Transverse colon (tissue), 4 donors: ENCODE measurements at regions not wholly inside any gene's neighbourhood (a gene's known extent, or its start where the extent isn't known, plus 50 kb on each side); places are given as distances from the start of the nearest gene placed in this dataset.

Experiments
- DNase-seq: peaks from one replicate; pipeline ENCODE4 v3.0.0-alpha.2; 2019
- H3K27ac ChIP-seq, 4 donors: fragments of 200-600 bp; sonication (generic); 2 replicates each; pipeline ENCODE4 v1.5.1; 2016 to 2018; ENCODE audit warnings: inconsistent platforms in 4 of 4
- H3K27me3 ChIP-seq: fragments of 200-600 bp; sonication (generic); 2 replicates; pipeline ENCODE4 v1.5.1; 2017; ENCODE audit warnings: inconsistent platforms
- H3K36me3 ChIP-seq, 4 donors: fragments of 200-600 bp; sonication (generic); 2 replicates each; pipeline ENCODE4 v1.5.1; 2017 to 2019; ENCODE audit warnings: inconsistent platforms in 4 of 4
- H3K4me1 ChIP-seq, 4 donors: fragments of 200-600 bp; sonication (generic); 2 replicates each; pipeline ENCODE4 v1.5.1; 2017 to 2020; ENCODE audit warnings: inconsistent platforms in 4 of 4
- H3K4me3 ChIP-seq, 4 donors: fragments of 200-600 bp; sonication (generic); 1 replicate in 1 of 4; 2 replicates in 3 of 4; pipeline versions ENCODE4 v1.5.1 to v1.6.1; 2017 to 2019; ENCODE audit warnings: inconsistent platforms in 4 of 4
- H3K9me3 ChIP-seq, 2 donors: fragments of 200-600 bp; sonication (generic); 2 replicates each; pipeline ENCODE4 v1.5.1; 2017 to 2019; ENCODE audit warnings: inconsistent platforms in 2 of 2
- EP300 ChIP-seq: sonication (generic); formaldehyde crosslinking; IDR thresholded peaks from one replicate; pipeline ENCODE4 v1.6.1; 2017; ENCODE audit warnings: antibody characterized with exemption, low read depth
- POLR2A ChIP-seq: fragments of 450-650 bp; IDR thresholded peaks from one replicate; pipeline ENCODE4 v1.6.1; 2016; ENCODE audit warnings: antibody characterized with exemption, mild to moderate bottlenecking, moderate library complexity
- POLR2AphosphoS5 ChIP-seq, 3 donors: sonication (generic); formaldehyde crosslinking; IDR thresholded peaks; one replicate each; pipeline ENCODE4 v1.6.1; 2016; ENCODE audit warnings: antibody characterized with exemption in 3 of 3
- WGBS, 2 donors: methylation state at CpG; one replicate each; pipeline ENCODE4 v1.1.5; 2018; ENCODE audit warnings: low coverage in 1 of 2; 5-methylcytosine and 5-hydroxymethylcytosine counted together
- in situ Hi-C, 4 donors: fragments of 200-750 bp; cut with MboI; loops; one replicate each; pipeline versions ENCODE4 v1.15.0 to v1.15.1; 2017; ENCODE audit warnings: low sequenced_read_pairs in 3 of 4, low pct_ligation_motif_present in 1 of 4, low pct_unique_long_range_greater_than_20kb in 1 of 4
- intact Hi-C: fragments of 100-400 bp; cut with DNase I; formaldehyde crosslinking; loops from one replicate; pipeline ENCODE4 v1.15.1; 2023; ENCODE audit warnings: low total_unique reads
- TF ChIP-seq, protein P1 (sequence below), 5 experiments: fragments of 200-600 bp in 3 of 5; fragments of 450-650 bp in 2 of 5; sonication (generic) in 3 of 5; IDR thresholded peaks; 1 replicate in 2 of 5; 2 replicates in 3 of 5; pipeline ENCODE4 v1.5.1; 2016 to 2017; ENCODE audit warnings: antibody characterized with exemption in 5 of 5, inconsistent platforms in 3 of 5, mild to moderate bottlenecking in 2 of 5, moderate library complexity in 1 of 5

DNA sequence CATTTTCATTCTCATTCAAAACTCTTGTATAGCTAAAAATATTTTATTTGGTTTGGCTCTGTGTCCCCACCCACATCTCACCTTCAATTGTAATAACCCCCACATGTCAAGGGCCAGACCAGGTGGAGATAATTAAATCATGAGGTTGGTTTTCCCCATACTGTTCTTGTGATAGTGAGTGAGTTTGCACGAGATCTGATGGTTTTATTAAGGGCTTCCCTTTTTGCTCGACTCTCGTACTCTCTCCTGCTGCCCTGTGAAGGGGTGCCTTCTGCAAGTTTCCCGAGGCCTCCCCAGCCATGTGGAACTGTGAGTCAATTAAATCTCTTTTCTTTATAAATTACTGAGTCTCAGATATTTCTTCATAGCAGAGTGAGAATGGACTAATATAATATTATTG is 768.0 kb downstream of the STIM2 start:
- no peak for DNase-seq
- no peak overlapping the region for H3K4me3 ChIP-seq
- no peaks in the 10 kb centered on the region for H3K27me3 ChIP-seq
- H3K27ac ChIP-seq: no peak overlapping the region
- no peaks in the 10 kb centered on the region for H3K36me3 ChIP-seq
- in situ Hi-C loops (no loop called here), intact Hi-C loops (no loop called here)
- no peaks in the 10 kb centered on the region for H3K9me3 ChIP-seq
- TF ChIP-seq POLR2AphosphoS5 (IDR thresholded peaks at IDR 0.05) (no peak), EP300 (no peak), POLR2A (no peak)
- TF ChIP-seq, protein P1, sequence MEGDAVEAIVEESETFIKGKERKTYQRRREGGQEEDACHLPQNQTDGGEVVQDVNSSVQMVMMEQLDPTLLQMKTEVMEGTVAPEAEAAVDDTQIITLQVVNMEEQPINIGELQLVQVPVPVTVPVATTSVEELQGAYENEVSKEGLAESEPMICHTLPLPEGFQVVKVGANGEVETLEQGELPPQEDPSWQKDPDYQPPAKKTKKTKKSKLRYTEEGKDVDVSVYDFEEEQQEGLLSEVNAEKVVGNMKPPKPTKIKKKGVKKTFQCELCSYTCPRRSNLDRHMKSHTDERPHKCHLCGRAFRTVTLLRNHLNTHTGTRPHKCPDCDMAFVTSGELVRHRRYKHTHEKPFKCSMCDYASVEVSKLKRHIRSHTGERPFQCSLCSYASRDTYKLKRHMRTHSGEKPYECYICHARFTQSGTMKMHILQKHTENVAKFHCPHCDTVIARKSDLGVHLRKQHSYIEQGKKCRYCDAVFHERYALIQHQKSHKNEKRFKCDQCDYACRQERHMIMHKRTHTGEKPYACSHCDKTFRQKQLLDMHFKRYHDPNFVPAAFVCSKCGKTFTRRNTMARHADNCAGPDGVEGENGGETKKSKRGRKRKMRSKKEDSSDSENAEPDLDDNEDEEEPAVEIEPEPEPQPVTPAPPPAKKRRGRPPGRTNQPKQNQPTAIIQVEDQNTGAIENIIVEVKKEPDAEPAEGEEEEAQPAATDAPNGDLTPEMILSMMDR (IDR thresholded peaks at IDR 0.05): no peak
- WGBS, 2 donors: 71 to 88% methylated on average over 4 of the region's 4 CpGs
- H3K4me1 ChIP-seq: no peaks in the 10 kb centered on the region

DNA sequence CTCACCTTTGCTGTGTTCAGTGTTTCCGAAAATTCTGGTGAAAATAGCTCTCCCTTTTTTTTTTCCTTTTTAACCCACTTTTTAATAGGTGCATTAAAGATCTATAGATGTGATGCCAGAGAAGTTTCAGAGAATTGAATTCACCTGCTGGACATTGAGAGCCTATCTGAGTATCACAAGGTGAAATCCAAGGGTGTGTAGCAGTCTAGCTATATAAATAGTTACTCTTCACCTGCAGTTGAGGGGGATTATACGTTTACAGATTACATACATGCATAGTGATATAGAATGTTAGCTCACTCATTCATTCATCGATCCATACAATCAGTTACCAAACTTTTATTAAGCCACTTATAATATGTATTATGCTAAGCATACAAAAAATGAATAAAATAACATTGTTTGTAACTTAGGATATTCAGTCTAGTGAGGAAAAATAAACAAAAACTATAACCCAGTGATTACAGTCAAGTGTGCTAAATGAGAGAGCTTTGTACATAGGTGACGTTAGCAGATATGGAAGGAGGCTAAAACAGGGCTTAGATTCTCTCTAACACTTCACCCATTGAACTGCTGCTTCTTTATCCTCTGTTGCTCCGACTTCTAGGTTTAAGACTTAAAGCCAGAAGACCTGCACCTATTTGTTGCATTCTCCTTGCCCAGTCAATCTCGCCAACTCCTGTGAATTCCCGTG is 769.0 kb downstream of the STIM2 start:
- Histone ChIP-seq H3K4me1 (no peaks in the 10 kb centered on the region), H3K4me3 (no peak overlapping the region), H3K27me3 (no peaks in the 10 kb centered on the region), H3K27ac (no peak overlapping the region), H3K36me3 (no peaks in the 10 kb centered on the region), H3K9me3 (no peaks in the 10 kb centered on the region)
- TF ChIP-seq, protein P1 (IDR thresholded peaks at IDR 0.05): no peak
- TF ChIP-seq POLR2AphosphoS5 (IDR thresholded peaks at IDR 0.05) (no peak), POLR2A (no peak), EP300 (no peak)
- in situ Hi-C loops: no loop called here
- intact Hi-C loops: no loop called here
- WGBS, 2 donors: 66 to 72% methylated on average over 6 to 7 of the region's 7 CpGs
- DNase-seq: no peak

GRCh38 chr4:27635936-27636913 is 775.6 kb downstream of the STIM2 start:
- Histone ChIP-seq H3K9me3 (no peaks in the 10 kb centered on the region), H3K36me3 (no peaks in the 10 kb centered on the region), H3K27me3 (no peaks in the 10 kb centered on the region), H3K27ac (no peak overlapping the region), H3K4me3 (no peak overlapping the region), H3K4me1 (no peaks in the 10 kb centered on the region)
- in situ Hi-C loops (no loop called here), intact Hi-C loops (no loop called here)
- no peak for TF ChIP-seq EP300
- TF ChIP-seq, protein P1 (IDR thresholded peaks at IDR 0.05): no peak
- no peak for TF ChIP-seq POLR2AphosphoS5 (IDR thresholded peaks at IDR 0.05)
- no peak for TF ChIP-seq POLR2A
- no peak for DNase-seq
- WGBS, 2 donors: 65% methylated on average over 6 of the region's 6 CpGs

GRCh38 chr4:27638163-27638915 is 777.7 kb downstream of the STIM2 start:
- DNase-seq: no peak
- Histone ChIP-seq H3K27me3 (no peaks in the 10 kb centered on the region), H3K4me3 (no peak overlapping the region), H3K9me3 (no peaks in the 10 kb centered on the region), H3K36me3 (no peaks in the 10 kb centered on the region), H3K27ac (no peak overlapping the region), H3K4me1 (no peaks in the 10 kb centered on the region)
- in situ Hi-C loops: no loop called here
- 60 to 77% methylated on average over 2 of the region's 2 CpGs for WGBS, 2 donors
- intact Hi-C loops: no loop called here
- TF ChIP-seq POLR2AphosphoS5 (IDR thresholded peaks at IDR 0.05) (no peak), POLR2A (no peak), EP300 (no peak)
- TF ChIP-seq, protein P1 (IDR thresholded peaks at IDR 0.05): no peak
